ENCODE measurements at regions not wholly inside any gene's neighbourhood (a gene's known extent, or its start where the extent isn't known, plus 50 kb on each side); places are given as distances from the start of the nearest gene placed in this dataset.
A peak's percentile ranks its signal among the peaks of the same experiment; 100 is the strongest.

DNA sequence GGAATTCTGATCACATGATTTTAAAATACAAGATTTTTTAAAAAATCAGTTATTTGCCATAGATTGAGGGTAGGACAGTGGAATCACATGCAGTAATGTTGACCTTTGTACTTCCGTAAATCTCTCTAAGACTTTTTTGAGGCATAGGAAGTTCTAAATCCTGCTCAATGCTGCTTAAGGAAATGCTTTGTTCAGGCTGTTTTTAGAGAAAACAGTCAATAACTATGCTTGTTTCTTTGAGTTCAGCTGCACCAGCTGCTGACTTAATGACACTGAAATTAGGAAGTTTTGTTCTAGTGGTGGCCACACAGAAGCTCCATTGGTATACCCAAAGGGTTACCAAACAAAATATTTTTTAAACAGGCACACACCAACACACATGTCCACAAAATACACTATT, 60.9 kb downstream of the KLF12 start:
- FAIRE-seq (no peak), DNase-seq (ENCODE audit: low read depth) (no peak)
- no peaks in the 10 kb centered on the region for H3K36me3 ChIP-seq (ENCODE audit: control insufficient read depth, insufficient read depth, low read length)
- H3K4me3 ChIP-seq (ENCODE audit: low read depth, low read length): no peak overlapping the region
- H3K27me3 ChIP-seq (ENCODE audit: control insufficient read depth, insufficient read depth, low read length): no peaks in the 10 kb centered on the region
- TF ChIP-seq, protein P1, sequence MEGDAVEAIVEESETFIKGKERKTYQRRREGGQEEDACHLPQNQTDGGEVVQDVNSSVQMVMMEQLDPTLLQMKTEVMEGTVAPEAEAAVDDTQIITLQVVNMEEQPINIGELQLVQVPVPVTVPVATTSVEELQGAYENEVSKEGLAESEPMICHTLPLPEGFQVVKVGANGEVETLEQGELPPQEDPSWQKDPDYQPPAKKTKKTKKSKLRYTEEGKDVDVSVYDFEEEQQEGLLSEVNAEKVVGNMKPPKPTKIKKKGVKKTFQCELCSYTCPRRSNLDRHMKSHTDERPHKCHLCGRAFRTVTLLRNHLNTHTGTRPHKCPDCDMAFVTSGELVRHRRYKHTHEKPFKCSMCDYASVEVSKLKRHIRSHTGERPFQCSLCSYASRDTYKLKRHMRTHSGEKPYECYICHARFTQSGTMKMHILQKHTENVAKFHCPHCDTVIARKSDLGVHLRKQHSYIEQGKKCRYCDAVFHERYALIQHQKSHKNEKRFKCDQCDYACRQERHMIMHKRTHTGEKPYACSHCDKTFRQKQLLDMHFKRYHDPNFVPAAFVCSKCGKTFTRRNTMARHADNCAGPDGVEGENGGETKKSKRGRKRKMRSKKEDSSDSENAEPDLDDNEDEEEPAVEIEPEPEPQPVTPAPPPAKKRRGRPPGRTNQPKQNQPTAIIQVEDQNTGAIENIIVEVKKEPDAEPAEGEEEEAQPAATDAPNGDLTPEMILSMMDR (IDR thresholded peaks at IDR 0.05; ENCODE audit: insufficient read depth, low read length, severe bottlenecking): no peak

DNA sequence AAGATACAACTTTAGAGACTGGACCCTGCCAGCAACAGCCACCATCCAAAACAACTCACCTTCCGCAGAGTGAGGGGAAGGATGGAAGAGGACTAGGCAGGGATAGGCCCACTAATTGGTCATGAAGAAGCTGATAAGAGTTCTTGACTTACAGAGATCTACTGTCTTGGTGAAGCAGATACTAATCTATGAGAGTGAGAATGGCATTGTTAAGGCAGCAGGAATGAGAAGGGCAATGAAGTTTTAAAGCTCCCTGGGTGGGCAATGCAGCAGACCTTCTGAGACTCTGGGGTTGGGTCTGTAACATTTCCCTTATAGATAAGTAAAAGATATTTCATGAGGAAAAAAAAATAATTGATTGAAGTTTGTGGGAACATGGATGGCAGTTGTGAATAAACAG, 63.7 kb downstream of the KLF12 start:
- TF ChIP-seq, protein P1 (IDR thresholded peaks at IDR 0.05; ENCODE audit: insufficient read depth, low read length, severe bottlenecking): no peak
- DNase-seq (ENCODE audit: low read depth) (no peak), FAIRE-seq (no peak)
- no peaks in the 10 kb centered on the region for H3K36me3 ChIP-seq (ENCODE audit: control insufficient read depth, insufficient read depth, low read length)
- no peaks in the 10 kb centered on the region for H3K27me3 ChIP-seq (ENCODE audit: control insufficient read depth, insufficient read depth, low read length)
- H3K4me3 ChIP-seq (ENCODE audit: low read depth, low read length): no peak overlapping the region

DNA sequence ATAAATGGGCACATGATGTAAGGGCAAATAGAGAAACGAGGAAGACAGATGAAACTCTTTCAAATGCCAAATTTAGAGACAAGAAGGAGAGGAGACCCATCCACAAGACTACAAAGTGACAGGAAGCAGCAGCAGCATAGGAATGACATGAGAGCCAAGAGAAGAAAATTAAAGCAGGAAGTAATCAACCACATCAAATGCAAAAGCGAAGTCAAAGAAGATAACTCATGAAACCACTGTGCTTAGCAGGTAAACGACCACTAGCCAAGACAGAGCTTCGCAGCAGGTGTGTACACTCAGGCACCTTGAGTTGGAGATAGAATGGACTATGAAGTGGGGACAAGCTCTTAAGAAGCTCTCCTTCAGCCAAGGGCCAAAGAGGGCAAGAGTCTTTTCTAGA, 64.1 kb downstream of the KLF12 start:
- Histone ChIP-seq H3K27me3 (ENCODE audit: control insufficient read depth, insufficient read depth, low read length) (no peaks in the 10 kb centered on the region), H3K36me3 (ENCODE audit: control insufficient read depth, insufficient read depth, low read length) (no peaks in the 10 kb centered on the region), H3K4me3 (ENCODE audit: low read depth, low read length) (no peak overlapping the region)
- DNase-seq (ENCODE audit: low read depth) (no peak), FAIRE-seq (peak; percentile 72)
- TF ChIP-seq, protein P1 (IDR thresholded peaks at IDR 0.05; ENCODE audit: insufficient read depth, low read length, severe bottlenecking): no peak

DNA sequence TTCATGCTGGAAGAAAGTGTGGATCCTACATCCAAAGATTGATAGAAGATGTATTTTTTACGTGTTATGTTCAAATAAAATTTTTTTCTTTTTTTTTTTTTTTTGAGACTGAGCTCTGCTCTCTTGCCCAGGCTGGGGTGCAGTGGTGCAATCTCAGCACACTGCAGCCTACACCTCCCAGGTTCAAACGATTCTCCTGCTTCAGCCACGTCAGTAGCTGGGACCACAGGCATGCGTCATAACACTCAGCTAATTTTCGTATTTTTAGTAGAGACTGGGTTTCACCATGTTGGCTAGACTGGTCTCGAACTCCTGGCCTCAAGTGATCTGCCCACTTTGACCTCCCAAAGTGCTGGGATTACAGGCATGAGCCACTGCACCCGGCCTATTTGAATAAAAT, 65.7 kb downstream of the KLF12 start:
- DNase-seq (ENCODE audit: low read depth) (no peak), FAIRE-seq (no peak)
- TF ChIP-seq, protein P1 (IDR thresholded peaks at IDR 0.05; ENCODE audit: insufficient read depth, low read length, severe bottlenecking): no peak
- H3K4me3 ChIP-seq (ENCODE audit: low read depth, low read length): no peak overlapping the region
- H3K36me3 ChIP-seq (ENCODE audit: control insufficient read depth, insufficient read depth, low read length): no peaks in the 10 kb centered on the region
- no peaks in the 10 kb centered on the region for H3K27me3 ChIP-seq (ENCODE audit: control insufficient read depth, insufficient read depth, low read length)

DNA sequence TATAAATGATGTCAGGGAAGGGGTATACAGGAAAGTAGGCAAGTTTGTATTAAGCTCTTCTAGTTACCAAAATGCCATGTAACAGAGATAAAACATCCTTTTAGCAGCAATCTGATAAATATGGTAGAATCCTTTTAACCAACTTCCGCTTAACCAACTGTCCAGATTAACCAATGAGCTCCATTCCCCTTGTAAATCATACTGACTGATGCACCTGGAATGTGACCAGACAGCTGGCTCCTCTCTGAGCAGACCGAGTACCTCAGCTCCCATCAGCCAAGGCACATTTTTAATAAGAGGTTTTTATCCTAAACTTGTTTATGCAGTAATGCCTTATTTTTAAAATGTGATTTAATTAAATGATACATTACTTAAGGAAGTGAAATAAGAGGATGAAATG, 66.4 kb downstream of the KLF12 start:
- DNase-seq (ENCODE audit: low read depth) (peak; percentile 47), FAIRE-seq (no peak)
- no peaks in the 10 kb centered on the region for H3K36me3 ChIP-seq (ENCODE audit: control insufficient read depth, insufficient read depth, low read length)
- no peak overlapping the region for H3K4me3 ChIP-seq (ENCODE audit: low read depth, low read length)
- TF ChIP-seq, protein P1 (IDR thresholded peaks at IDR 0.05; ENCODE audit: insufficient read depth, low read length, severe bottlenecking): no peak
- H3K27me3 ChIP-seq (ENCODE audit: control insufficient read depth, insufficient read depth, low read length): no peaks in the 10 kb centered on the region

DNA sequence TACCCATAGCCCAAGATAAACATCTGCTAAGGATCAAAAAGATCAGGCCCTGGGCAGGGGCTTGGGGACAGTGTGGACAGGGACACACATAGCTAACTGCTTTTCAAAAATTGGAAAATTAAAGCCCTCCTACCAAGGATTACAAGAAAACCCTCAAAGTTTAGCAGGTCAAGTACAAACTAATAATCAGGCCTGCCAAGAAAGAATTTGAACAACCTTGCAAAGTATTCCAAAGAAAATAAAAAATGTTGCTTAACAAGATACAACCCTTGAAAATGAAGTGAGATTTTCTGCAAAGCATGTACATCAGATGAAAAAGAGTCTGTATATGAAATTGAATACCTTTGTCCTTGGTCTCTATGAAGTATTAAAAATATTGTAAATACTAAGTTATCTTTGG, 67.3 kb downstream of the KLF12 start:
- Histone ChIP-seq H3K4me3 (ENCODE audit: low read depth, low read length) (no peak overlapping the region), H3K27me3 (ENCODE audit: control insufficient read depth, insufficient read depth, low read length) (no peaks in the 10 kb centered on the region), H3K36me3 (ENCODE audit: control insufficient read depth, insufficient read depth, low read length) (no peaks in the 10 kb centered on the region)
- DNase-seq (ENCODE audit: low read depth) (no peak), FAIRE-seq (no peak)
- TF ChIP-seq, protein P1 (IDR thresholded peaks at IDR 0.05; ENCODE audit: insufficient read depth, low read length, severe bottlenecking): no peak
